PC-3 (cell line): ENCODE measurements at regions not wholly inside any gene's neighbourhood (a gene's known extent, or its start where the extent isn't known, plus 50 kb on each side); places are given as distances from the start of the nearest gene placed in this dataset.

Experiments
- CTCF ChIP-seq: fragments of 300-600 bp; sonication (generic); conservative IDR thresholded peaks from 2 replicates; pipeline ENCODE4 v1.5.1; 2017; ENCODE audit warnings: antibody characterized with exemption, low read depth, mild to moderate bottlenecking, low read length
- EZH2 ChIP-seq: fragments of 300-600 bp; sonication (generic); IDR thresholded peaks from one replicate; pipeline ENCODE4 v1.6.1; 2017; ENCODE audit warnings: antibody characterized with exemption, mild to moderate bottlenecking, low read length; ENCODE audit not compliant: unreplicated experiment
- EZH2phosphoT487 ChIP-seq: fragments of 300-600 bp; sonication (generic); IDR thresholded peaks from 2 replicates; pipeline ENCODE4 v1.6.1; 2018; ENCODE audit warnings: mild to moderate bottlenecking, antibody characterized with exemption, low read length, borderline replicate concordance

GRCh38 chrX:1725472-1725871 lies 110.6 kb downstream of the ASMT start:
- TF ChIP-seq EZH2 (no peak), CTCF (no peak), EZH2phosphoT487 (no peak)
